ENCODE measurements at regions not wholly inside any gene's neighbourhood (a gene's known extent, or its start where the extent isn't known, plus 50 kb on each side); places are given as distances from the start of the nearest gene placed in this dataset.

- no peaks in the 10 kb centered on the region for H3K79me2 ChIP-seq (ENCODE audit: low read length)
- ATAC-seq (no peak), DNase-seq (no peak)
- intact Hi-C loops (cut with micrococcal nuclease): no loop called here
- no peak overlapping the region for H2AFZ ChIP-seq (ENCODE audit: low read length)
- H3F3A ChIP-seq (ENCODE audit: low read length, unreplicated experiment): no peaks in the 10 kb centered on the region
- H3K27ac ChIP-seq (ENCODE audit: low read length): no peak overlapping the region
- no peak overlapping the region for H3K4me3 ChIP-seq (ENCODE audit: low read length)
- H3K36me3 ChIP-seq (ENCODE audit: low read depth, low read length): no peaks in the 10 kb centered on the region
- H4K20me1 ChIP-seq (ENCODE audit: low read length): no peaks in the 10 kb centered on the region
- no peak overlapping the region for H3K9ac ChIP-seq (ENCODE audit: low read length)
- POLR2A ChIA-PET (ENCODE audit: unreplicated experiment): no interaction called here
- no peak overlapping the region for H3K4me2 ChIP-seq (ENCODE audit: low read length)
- CTCF ChIA-PET: no interaction called here
- H3K9me2 ChIP-seq (replicated peaks; ENCODE audit: low read length): no peaks in the 10 kb centered on the region
- BruUV-seq (replicated peaks): no TSS peak
- no peaks in the 10 kb centered on the region for H3K27me3 ChIP-seq (ENCODE audit: low read length)
- H3K9me3 ChIP-seq (ENCODE audit: low read length): no peaks in the 10 kb centered on the region
- TF ChIP-seq EZH2 (IDR thresholded peaks at IDR 0.05; ENCODE audit: low read length, unreplicated experiment) (no peak), CTCF (conservative IDR thresholded peaks at IDR 0.05; ENCODE audit: low read depth, low read length) (no peak), EZH2phosphoT487 (IDR thresholded peaks at IDR 0.05; ENCODE audit: borderline replicate concordance, low read length) (no peak)
- no peaks in the 10 kb centered on the region for H3K4me1 ChIP-seq (ENCODE audit: insufficient read depth, low read length)
These were observed 65.2 kb upstream of the FAM20C start for GRCh38 chr7:127064-127598.

- no peak overlapping the region for H3K4me3 ChIP-seq (ENCODE audit: low read length)
- TF ChIP-seq EZH2phosphoT487 (IDR thresholded peaks at IDR 0.05; ENCODE audit: borderline replicate concordance, low read length) (no peak), CTCF (conservative IDR thresholded peaks at IDR 0.05; ENCODE audit: low read depth, low read length) (no peak), EZH2 (IDR thresholded peaks at IDR 0.05; ENCODE audit: low read length, unreplicated experiment) (no peak)
- no peak overlapping the region for H3K27ac ChIP-seq (ENCODE audit: low read length)
- no peak overlapping the region for H3K4me2 ChIP-seq (ENCODE audit: low read length)
- CTCF ChIA-PET: no interaction called here
- H3K9me3 ChIP-seq (ENCODE audit: low read length): no peaks in the 10 kb centered on the region
- H2AFZ ChIP-seq (ENCODE audit: low read length): no peak overlapping the region
- no peaks in the 10 kb centered on the region for H3K9me2 ChIP-seq (replicated peaks; ENCODE audit: low read length)
- POLR2A ChIA-PET (ENCODE audit: unreplicated experiment): no interaction called here
- H3K9ac ChIP-seq (ENCODE audit: low read length): no peak overlapping the region
- BruUV-seq (replicated peaks): no TSS peak
- H3K36me3 ChIP-seq (ENCODE audit: low read depth, low read length): no peaks in the 10 kb centered on the region
- no peaks in the 10 kb centered on the region for H3F3A ChIP-seq (ENCODE audit: low read length, unreplicated experiment)
- ATAC-seq: no peak
- no peaks in the 10 kb centered on the region for H4K20me1 ChIP-seq (ENCODE audit: low read length)
- intact Hi-C loops (cut with micrococcal nuclease): no loop called here
- H3K4me1 ChIP-seq (ENCODE audit: insufficient read depth, low read length): no peaks in the 10 kb centered on the region
- no peak for DNase-seq
- H3K79me2 ChIP-seq (ENCODE audit: low read length): no peaks in the 10 kb centered on the region
- H3K27me3 ChIP-seq (ENCODE audit: low read length): no peaks in the 10 kb centered on the region
These were observed 63.9 kb upstream of the FAM20C start for GRCh38 chr7:128171-129080.
